MM.1S (cell line): ENCODE measurements at regions not wholly inside any gene's neighbourhood (a gene's known extent, or its start where the extent isn't known, plus 50 kb on each side); places are given as distances from the start of the nearest gene placed in this dataset.

Experiments used
- EZH2 ChIP-seq: fragments of 300-600 bp; sonication (generic); optimal IDR thresholded peaks from 2 replicates; pipeline ENCODE3; 2017; ENCODE audit warnings: low read depth, mild to moderate bottlenecking, antibody characterized with exemption, low read length, mixed read lengths
- TF ChIP-seq, protein P1 (sequence below): fragments of 300-600 bp; sonication (generic); IDR thresholded peaks from 2 replicates; pipeline ENCODE4 v1.5.1; 2016; ENCODE audit warnings: antibody characterized with exemption, low read length, mixed read lengths

DNA sequence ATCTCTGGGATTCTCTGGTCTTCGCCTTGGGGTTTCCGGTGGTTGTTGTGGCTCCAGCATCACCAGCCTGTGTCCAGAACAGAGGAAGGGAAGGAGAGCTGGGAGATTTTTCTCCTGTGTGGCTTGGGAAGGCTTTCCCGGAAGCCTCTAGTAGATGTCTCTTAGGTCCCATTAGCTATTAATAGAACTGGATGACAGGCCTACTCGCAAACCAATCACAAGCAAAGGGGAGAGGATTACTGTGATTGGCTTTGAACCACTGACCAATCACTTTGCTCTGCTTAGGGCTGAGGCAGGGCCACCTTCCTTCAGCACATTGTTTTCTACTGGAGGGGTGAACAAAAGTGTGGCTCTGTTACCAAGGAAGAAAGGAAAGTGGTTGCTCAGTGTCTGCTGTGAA, 203.4 kb upstream of the SULF2 start:
- TF ChIP-seq, protein P1, sequence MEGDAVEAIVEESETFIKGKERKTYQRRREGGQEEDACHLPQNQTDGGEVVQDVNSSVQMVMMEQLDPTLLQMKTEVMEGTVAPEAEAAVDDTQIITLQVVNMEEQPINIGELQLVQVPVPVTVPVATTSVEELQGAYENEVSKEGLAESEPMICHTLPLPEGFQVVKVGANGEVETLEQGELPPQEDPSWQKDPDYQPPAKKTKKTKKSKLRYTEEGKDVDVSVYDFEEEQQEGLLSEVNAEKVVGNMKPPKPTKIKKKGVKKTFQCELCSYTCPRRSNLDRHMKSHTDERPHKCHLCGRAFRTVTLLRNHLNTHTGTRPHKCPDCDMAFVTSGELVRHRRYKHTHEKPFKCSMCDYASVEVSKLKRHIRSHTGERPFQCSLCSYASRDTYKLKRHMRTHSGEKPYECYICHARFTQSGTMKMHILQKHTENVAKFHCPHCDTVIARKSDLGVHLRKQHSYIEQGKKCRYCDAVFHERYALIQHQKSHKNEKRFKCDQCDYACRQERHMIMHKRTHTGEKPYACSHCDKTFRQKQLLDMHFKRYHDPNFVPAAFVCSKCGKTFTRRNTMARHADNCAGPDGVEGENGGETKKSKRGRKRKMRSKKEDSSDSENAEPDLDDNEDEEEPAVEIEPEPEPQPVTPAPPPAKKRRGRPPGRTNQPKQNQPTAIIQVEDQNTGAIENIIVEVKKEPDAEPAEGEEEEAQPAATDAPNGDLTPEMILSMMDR, result no peak
- TF ChIP-seq EZH2, result no peak
